Spleen (tissue), 11 donors: ENCODE measurements at regions not wholly inside any gene's neighbourhood (a gene's known extent, or its start where the extent isn't known, plus 50 kb on each side); places are given as distances from the start of the nearest gene placed in this dataset.

Experiments
- DNase-seq: peaks from one replicate; pipeline ENCODE4 v3.0.0-alpha.2; 2020
- H3K27ac ChIP-seq, 8 donors: fragments of 200-600 bp; sonication (generic) in 7 of 8; 1 replicate in 4 of 8; 2 replicates in 4 of 8; pipeline versions ENCODE4 v1.5.0 to v1.8.0; 2016 to 2021; ENCODE audit warnings: inconsistent platforms in 4 of 8, mild to moderate bottlenecking in 4 of 8, moderate library complexity in 1 of 8
- H3K27me3 ChIP-seq, 7 donors: fragments of 200-600 bp; sonication (generic) in 6 of 7; replicated peaks in 1 of 7; 1 replicate in 4 of 7; 2 replicates in 3 of 7; pipeline versions ENCODE4 v1.5.0 to v1.8.0; 2016 to 2021; ENCODE audit warnings: inconsistent platforms in 3 of 7, mild to moderate bottlenecking in 1 of 7
- H3K36me3 ChIP-seq, 6 donors: fragments of 200-600 bp; sonication (generic) in 5 of 6; 1 replicate in 4 of 6; 2 replicates in 2 of 6; pipeline versions ENCODE4 v1.5.0 to v1.8.0; 2016 to 2021; ENCODE audit warnings: inconsistent platforms in 2 of 6
- H3K4me1 ChIP-seq, 6 donors: fragments of 200-600 bp; sonication (generic) in 5 of 6; 1 replicate in 3 of 6; 2 replicates in 3 of 6; pipeline versions ENCODE4 v1.5.0 to v1.8.0; 2016 to 2021; ENCODE audit warnings: inconsistent platforms in 3 of 6
- H3K4me3 ChIP-seq, 8 donors: fragments of 200-600 bp; sonication (generic) in 7 of 8; 1 replicate in 4 of 8; 2 replicates in 4 of 8; pipeline versions ENCODE4 v1.5.0 to v1.8.0; 2016 to 2021; ENCODE audit warnings: inconsistent platforms in 4 of 8, mild to moderate bottlenecking in 4 of 8, moderate library complexity in 2 of 8
- H3K9me3 ChIP-seq, 8 donors: fragments of 200-600 bp; sonication (generic) in 7 of 8; 1 replicate in 4 of 8; 2 replicates in 4 of 8; pipeline versions ENCODE4 v1.5.0 to v1.8.0; 2016 to 2021; ENCODE audit warnings: inconsistent platforms in 4 of 8
- CTCF ChIP-seq, 11 experiments: fragments of 200-600 bp in 7 of 11; fragments of 450-650 bp in 4 of 11; sonication (generic) in 4 of 11; IDR thresholded peaks in 8 of 11; conservative IDR thresholded peaks in 3 of 11; 1 replicate in 7 of 11; 2 replicates in 4 of 11; pipeline versions ENCODE4 v1.4.0 to v1.8.0; 2016 to 2021; ENCODE audit warnings: antibody characterized with exemption in 11 of 11, inconsistent platforms in 4 of 11, mild to moderate bottlenecking in 1 of 11
- POLR2A ChIP-seq, 3 donors: fragments of 450-650 bp; IDR thresholded peaks; one replicate each; pipeline ENCODE4 v1.5.1; 2017; ENCODE audit warnings: antibody characterized with exemption in 3 of 3, mild to moderate bottlenecking in 1 of 3
- POLR2AphosphoS5 ChIP-seq, 3 donors: sonication (generic); formaldehyde crosslinking; IDR thresholded peaks; one replicate each; pipeline ENCODE4 v1.5.1; 2017; ENCODE audit warnings: antibody characterized with exemption in 3 of 3
- WGBS, 5 donors: extraction: QIAGEN DNeasy Blood & Tissue Kit in 3 of 5; methylation state at CpG; one replicate each; pipeline versions ENCODE4 v1.1.5 to v1.1.7; 2013 to 2018; 5-methylcytosine and 5-hydroxymethylcytosine counted together
- intact Hi-C: fragments of 100-400 bp; cut with DNase I; formaldehyde crosslinking; loops from one replicate; pipeline ENCODE4 v1.15.0; 2023; ENCODE audit warnings: low total_unique reads
- donor health status: healthy with polysubstance abuse.
- donor health status: DM: no; HTN: no; CAD: no; lungs with moderate emphysema.
- donor health status: DM: no; HTN: no; CAD: no.
- donor health status: Bipolar disorder and iron deficiency.
- donor health status: healthy.
- donor health status: DM: no; HTN: no; CAD: no.
- donor health status: DM: yes; HTN: yes; CAD: no.

DNA sequence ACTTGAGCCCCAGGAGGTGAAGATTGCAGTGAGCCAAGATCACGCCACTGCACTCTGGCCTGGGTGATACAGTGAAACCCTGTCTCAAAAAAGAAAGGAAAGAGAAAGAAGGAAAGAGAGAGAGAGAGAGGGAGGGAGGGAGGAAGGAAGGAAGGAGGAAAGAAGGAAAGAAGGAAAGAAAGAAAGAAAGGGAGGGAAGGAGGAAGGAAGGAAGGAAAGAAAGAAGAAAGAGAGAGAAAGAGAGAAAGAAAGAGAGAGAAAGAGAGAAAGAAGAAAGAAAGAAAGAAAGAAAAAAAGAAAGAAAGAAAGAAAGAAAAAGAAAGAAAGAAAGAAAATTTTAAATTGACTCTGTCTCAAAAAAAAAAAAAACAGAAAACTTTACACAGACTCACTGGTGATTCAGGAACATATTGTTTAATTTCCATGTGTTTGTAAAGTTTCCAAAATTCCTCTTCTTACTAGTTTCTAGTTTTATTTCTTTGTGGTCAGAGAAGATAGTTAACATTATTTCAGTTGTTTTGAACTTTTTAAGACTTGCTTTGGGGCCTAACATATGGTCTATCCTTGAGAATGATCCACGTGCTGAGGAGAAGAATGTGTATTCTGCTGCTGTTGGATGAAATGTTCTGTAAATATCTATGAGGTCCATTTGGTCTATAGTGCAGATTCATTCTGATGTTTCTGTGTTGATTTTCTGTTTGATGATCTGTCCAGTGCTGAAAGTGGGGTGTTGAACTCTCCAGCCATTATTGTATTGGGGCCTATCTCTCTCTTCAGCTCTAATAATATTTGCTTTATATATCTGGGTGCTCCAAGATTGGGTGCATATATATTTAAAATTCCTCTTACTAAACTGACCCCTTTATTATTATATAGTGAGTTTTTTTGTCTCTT lies 204.4 kb upstream of the SERP2 start:
- Histone ChIP-seq H3K27me3 (no peaks in the 10 kb centered on the region), H3K4me1 (no peaks in the 10 kb centered on the region), H3K4me3 (no peak overlapping the region), H3K9me3 (no peaks in the 10 kb centered on the region), H3K36me3 (no peaks in the 10 kb centered on the region), H3K27ac (no peak overlapping the region)
- TF ChIP-seq POLR2A (IDR thresholded peaks at IDR 0.05) (no peak), POLR2AphosphoS5 (IDR thresholded peaks at IDR 0.05) (no peak), CTCF (IDR thresholded peaks at IDR 0.05 in 8 of 11, conservative IDR thresholded peaks at IDR 0.05 in 3 of 11) (no peak)
- 85 to 94% (median 91%) methylated on average over 2 of the region's 2 CpGs for WGBS, 5 donors
- no peak for DNase-seq
- intact Hi-C loops: no loop called here

DNA sequence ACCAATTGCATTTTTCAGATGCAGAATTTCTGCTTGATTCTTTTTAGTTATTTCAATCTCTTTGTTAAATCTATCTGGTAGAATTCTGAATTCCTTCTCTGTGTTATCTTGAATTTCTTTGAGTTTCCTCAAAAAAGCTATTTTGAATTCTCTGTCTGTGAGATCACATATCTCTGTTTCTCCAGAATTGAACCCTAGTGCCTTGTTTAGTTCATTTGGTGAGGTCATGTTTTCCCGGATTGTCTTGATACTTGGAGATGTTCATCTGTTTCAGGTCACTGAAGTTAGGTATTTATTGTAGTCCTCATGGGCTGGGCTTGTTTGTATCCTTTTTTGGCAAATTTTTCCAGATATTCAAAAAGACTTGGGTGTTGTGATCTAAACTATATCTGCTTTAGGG lies 202.9 kb upstream of the SERP2 start:
- Histone ChIP-seq H3K27ac (no peak overlapping the region), H3K4me3 (no peak overlapping the region), H3K36me3 (no peaks in the 10 kb centered on the region), H3K9me3 (no peaks in the 10 kb centered on the region), H3K4me1 (no peaks in the 10 kb centered on the region), H3K27me3 (no peaks in the 10 kb centered on the region)
- TF ChIP-seq POLR2A (IDR thresholded peaks at IDR 0.05): no peak
- TF ChIP-seq CTCF (IDR thresholded peaks at IDR 0.05 in 8 of 11, conservative IDR thresholded peaks at IDR 0.05 in 3 of 11): no peak
- no peak for TF ChIP-seq POLR2AphosphoS5 (IDR thresholded peaks at IDR 0.05)
- 86 to 97% (median 92%) methylated on average over 1 of the region's 1 CpG for WGBS, 5 donors
- intact Hi-C loops: no loop called here
- no peak for DNase-seq

GRCh38 chr13:44171156-44171555 lies 202.5 kb upstream of the SERP2 start:
- Histone ChIP-seq H3K9me3 (no peaks in the 10 kb centered on the region), H3K27ac (no peak overlapping the region), H3K36me3 (no peaks in the 10 kb centered on the region), H3K4me3 (no peak overlapping the region), H3K27me3 (no peaks in the 10 kb centered on the region), H3K4me1 (no peaks in the 10 kb centered on the region)
- no peak for DNase-seq
- intact Hi-C loops: no loop called here
- TF ChIP-seq POLR2A (IDR thresholded peaks at IDR 0.05): no peak
- no peak for TF ChIP-seq CTCF (IDR thresholded peaks at IDR 0.05 in 8 of 11, conservative IDR thresholded peaks at IDR 0.05 in 3 of 11)
- TF ChIP-seq POLR2AphosphoS5 (IDR thresholded peaks at IDR 0.05): no peak
- 57 to 86% (median 73%) methylated on average over 1 of the region's 1 CpG for WGBS, 5 donors

DNA sequence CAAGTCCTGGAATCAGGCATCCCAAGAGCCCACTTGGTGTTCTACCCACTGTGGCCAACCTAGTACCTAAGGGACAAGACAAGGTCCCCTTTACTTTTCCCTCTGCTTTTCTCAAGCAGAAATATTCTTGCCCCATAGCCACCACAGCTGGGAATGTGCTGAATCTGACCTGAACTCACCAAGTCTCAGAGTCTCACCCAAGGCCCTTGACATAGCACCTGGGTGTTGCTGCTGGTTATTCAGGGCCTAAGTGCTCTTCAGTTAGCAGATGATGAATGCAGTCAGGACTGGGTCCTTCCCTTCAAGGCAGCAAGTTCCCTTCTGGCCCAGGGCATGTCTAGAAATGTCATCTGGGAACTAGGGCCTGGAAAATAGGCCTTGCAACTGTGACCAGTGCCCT lies 201.8 kb upstream of the SERP2 start:
- Histone ChIP-seq H3K4me1 (no peaks in the 10 kb centered on the region), H3K27me3 (no peaks in the 10 kb centered on the region), H3K27ac (no peak overlapping the region), H3K9me3 (no peaks in the 10 kb centered on the region), H3K36me3 (no peaks in the 10 kb centered on the region), H3K4me3 (no peak overlapping the region)
- intact Hi-C loops: no loop called here
- no peak for TF ChIP-seq POLR2AphosphoS5 (IDR thresholded peaks at IDR 0.05)
- TF ChIP-seq CTCF (IDR thresholded peaks at IDR 0.05 in 8 of 11, conservative IDR thresholded peaks at IDR 0.05 in 3 of 11): no peak
- no peak for TF ChIP-seq POLR2A (IDR thresholded peaks at IDR 0.05)
- DNase-seq: no peak
